NCI-H146 (cell line): ENCODE measurements at regions not wholly inside any gene's neighbourhood (a gene's known extent, or its start where the extent isn't known, plus 50 kb on each side); places are given as distances from the start of the nearest gene placed in this dataset.

Experiments used
- DNase-seq: peaks from one replicate; lab custom pipeline; 2025; lab: John Stamatoyannopoulos, UW

DNA sequence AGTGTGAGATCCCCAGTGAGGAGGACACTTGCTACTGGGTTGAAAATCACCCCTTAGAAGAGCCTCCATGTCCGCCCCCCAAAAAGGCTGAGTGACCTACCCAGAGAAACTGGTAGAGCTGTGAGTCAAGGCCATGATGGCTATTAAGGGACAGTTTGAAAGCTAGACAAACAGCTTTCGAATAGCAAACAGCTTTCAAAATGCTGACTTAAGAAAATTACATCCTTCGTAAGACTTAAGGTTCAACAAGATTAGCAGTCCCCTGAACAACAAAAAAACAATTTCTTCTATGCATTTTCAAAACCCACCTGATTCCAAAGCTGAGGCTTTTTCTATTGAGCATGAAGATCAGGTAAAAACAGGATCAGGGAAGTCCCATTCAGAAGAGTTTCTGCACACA is 269.7 kb upstream of the SOX2 start:
- peak; percentile 65 for DNase-seq

DNA sequence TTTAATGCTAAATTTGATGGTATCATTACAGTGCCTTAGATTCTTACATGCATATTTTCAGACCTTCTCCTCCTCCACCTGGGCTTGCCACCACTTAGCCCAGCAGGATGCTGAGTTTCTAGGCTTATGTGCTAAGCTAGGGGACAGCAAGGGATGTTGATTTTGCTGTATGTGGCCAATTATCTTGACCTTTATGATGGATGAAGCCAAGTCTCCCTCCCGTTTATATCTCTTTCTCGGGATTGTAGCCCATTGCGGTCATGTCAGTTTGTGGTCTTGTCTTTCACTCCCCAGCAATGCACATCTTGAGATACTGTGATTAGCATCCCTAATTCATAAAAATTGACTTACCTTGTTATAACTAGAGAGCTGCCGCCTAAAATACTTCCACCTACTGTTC is 278.7 kb upstream of the SOX2 start:
- DNase-seq, result peak; percentile 97

DNA sequence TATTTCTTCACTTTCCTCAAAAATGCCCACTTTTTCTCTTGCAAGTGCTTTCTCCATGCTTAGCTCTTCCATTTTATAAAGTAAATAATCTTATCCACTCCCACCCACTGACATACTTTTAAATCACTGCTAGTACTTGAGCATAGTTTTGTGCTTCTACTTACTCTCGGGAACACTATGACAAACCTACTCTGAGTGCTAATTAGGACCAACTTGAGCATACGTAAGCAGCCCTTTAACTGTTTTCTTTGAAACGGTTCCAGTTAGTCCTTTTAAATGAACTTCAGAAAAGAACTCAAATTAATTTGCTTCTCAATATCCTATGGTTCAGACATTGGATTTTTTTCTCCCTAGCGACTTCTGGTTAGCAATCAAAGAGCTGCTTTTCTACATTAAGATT is 280.0 kb upstream of the SOX2 start:
- no peak for DNase-seq

DNA sequence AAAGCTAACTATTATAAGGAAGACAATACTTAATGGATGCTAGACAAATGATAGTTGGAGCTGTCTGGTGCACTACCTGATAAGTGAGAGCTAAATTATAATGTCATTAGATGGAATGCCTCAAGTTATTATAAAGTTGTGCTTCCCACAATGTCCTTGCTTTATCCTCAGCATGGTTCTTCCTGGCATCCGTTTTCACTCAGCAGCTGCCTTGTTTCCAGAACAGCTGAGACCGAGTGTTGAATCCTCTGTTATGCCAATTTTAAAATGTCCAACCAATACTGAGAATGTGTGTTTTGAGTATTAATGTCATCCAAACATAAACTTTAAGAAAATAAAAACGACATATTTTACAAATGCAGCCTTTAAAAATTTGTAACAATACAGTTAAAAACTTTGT is 286.7 kb upstream of the SOX2 start:
- DNase-seq, result peak; percentile 61

DNA sequence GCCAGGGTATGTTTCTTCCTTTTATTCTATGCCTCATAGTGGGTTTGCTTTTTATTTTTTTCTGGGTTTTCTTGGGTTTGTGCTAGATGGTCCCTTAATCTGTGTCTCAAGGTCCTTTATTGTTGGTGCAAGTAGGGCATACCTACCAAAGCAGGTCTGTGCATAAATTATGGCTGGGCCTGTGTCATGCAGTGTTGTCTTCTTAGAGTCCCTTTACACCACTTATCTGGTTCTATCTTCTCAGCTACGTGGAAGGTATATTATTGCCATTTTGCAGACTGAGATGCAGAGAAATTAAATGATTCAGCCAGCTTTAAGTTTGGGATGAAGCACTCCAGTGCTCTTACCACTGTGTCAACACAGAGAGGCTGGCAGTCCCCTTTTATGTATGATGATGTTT is 293.5 kb upstream of the SOX2 start:
- DNase-seq, result peak; percentile 57

DNA sequence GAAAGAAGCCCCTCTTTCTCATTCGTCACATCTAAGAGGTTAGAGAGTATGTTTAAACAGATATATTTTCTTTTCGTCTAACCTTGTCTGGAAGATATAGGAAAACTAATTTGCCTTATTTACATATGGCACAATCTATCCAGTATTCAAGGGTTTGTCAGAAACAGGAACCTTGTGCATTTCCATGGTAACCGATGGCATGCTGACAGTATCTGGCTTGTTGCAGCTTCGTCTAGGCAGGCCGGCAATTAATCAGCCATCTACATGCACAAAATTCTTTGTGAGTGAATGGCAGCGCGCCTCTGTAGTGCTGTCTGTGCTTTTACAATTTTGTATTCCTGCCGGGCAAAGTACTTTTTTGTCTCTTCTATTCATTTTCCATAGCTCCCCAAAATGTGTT is 294.0 kb upstream of the SOX2 start:
- peak; percentile 91 for DNase-seq

DNA sequence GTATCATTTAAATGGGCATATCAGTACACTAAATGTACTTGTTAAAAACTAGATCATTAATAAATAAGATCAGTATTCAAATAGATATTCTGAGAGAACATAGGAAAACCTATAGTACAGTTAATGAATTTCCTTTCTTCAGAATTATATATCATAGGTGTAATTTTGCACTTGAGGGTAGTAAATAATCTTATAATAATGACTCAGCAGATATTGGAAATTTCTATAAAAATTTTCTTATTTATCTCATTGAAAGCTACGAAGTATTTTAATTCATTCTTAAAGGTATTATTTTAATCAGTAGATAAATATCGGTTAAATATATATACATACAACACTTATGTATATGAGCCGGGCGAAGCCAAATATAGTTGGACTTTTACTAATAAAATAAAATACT is 300.9 kb upstream of the SOX2 start:
- no peak for DNase-seq

DNA sequence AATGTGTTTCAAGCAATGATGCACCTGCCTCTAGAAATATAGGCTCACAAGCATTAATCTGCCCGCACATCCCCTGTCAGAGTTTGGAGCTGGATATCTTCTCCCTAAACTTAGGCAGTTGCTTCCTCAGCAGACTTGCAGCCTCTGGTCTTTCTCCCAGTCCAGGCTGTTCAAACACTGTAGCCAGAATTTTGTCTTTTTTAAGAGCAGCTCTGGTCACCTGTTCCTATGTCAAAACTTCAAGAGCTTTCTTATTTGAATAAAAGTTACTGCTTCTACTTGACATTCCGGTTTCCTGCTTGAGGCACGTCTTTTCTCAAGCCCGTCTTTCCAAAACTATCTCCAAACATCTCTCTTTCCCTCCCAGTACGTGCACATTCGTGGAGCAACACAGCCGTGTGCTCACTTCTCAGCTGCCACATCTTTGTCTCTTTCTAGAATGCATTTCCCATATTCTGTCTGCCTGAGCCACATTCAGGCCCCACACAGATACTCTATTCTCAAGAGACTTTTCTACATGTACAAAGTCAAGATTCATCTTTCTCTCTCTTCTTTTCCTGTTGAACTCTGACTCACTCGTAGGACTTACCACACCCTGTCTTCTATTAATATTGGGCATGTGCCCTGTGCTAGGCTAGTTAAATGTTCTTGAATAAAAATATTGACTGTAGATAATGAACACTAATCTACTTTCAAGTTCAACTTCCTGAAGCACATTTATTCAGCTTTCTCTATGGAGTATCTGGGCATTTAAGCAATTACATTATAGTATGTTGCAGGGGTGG is 307.7 kb upstream of the SOX2 start:
- DNase-seq, result no peak

DNA sequence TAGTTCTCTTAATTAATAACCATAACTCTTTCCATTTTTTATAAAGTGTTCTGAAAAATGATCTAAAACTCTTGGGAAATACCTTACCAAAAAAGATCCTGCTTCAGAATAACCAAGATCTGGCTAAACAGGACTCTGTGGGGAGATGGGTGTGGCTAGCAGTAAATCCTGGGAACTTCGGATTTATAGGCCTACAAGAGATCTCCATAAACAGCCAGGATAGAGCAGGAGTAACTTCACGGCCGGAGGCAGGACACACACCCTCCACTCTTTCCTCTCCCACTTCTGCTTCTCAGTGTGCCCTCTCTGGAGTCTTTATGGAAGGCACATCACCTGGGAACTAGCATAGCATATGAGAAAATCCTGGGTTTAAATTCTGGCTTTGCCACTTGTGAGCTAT is 309.4 kb upstream of the SOX2 start:
- DNase-seq, result no peak

DNA sequence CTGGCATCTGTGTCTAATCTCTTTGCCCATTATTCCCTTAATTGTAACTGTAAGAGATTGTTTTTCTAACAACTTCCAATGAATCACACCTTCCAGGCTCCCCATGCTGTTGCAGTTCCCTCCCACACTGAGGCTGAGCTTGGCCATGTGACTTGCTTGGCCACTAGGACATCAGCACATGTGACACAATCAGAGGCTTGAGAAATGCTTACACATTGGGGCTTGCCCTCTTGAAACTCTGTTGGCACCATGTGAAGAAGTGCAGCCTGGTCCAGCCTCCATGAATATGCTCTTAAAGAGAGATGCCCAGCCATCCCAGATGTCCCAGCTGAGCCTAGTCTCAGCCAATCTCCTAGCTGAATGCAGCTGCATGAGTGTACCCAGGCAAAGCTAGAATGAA is 326.8 kb upstream of the SOX2 start:
- DNase-seq, result no peak

DNA sequence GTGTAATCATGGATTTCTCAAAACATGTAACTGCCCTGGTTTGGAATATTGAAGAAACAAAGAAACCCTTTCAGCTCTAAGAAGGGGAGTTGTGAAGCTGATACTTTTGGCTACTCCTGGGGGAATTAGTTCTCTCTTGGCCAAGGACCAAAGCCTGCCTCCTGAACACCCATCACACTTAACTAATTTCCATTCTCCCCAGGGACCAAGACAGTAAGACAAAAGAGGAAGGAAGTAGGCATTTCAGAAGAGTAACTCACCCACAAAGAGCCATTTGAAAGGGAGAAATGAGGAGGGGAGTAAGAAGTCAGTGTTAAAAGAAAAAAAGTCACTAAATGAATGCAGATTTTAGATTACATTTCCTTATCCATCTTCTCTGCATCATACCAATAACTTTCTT is 328.0 kb upstream of the SOX2 start:
- DNase-seq, result no peak

DNA sequence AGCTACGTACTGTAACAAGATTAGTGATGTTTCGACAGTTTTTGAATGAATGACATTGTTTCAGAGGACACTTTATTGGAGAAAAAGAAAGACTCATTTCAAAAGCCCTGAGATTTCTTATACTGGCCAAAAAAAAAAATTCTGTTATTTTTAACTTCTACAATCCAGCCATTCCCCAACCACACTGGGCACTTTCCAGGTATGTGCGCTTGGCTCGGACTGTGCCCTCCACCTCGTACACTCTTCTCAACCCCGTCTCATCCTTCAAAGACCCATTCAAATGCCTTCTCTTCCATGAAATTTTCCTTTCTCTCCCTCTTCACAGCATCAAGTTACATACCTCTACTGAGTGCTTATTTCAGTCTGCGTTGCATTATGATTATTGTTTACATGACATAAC is 328.5 kb upstream of the SOX2 start:
- no peak for DNase-seq

DNA sequence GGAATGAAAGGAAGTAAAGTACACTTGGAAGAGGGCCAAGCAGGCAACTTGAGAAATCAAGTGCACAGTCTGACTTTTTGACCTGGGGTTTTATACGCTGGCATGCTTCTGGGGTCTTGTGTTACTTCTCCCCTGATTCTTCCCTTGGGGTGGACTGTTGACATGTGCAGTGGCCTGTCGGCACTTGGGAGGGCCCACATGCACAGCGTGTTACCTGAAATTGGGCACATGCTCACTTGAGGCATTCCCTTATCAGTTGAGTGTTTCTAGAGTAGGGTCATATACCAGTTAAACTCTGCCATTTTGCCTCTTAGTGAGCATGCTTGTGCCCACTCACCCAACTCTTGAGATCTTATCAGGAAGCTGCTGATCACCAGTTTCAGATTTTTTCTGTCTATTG is 329.1 kb upstream of the SOX2 start:
- DNase-seq, result no peak

DNA sequence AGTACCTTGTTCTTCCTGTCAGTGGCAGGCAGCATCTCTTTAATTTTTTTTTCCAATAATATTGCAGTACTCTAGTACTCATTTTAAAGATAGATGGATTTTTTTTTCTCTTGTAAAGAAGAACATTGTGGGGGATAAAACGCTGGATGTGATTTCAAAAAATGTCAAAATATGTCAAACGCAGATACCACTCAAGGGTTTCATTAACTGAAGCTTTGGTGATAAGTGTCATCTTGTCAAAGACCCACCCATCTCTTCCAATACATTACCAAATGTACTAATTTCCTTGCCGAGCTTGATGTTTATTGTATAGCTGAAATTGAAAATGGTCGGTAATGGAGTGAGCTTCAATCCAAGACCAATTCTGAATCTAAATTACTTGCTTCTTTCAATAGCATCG is 332.4 kb upstream of the SOX2 start:
- DNase-seq, result no peak

DNA sequence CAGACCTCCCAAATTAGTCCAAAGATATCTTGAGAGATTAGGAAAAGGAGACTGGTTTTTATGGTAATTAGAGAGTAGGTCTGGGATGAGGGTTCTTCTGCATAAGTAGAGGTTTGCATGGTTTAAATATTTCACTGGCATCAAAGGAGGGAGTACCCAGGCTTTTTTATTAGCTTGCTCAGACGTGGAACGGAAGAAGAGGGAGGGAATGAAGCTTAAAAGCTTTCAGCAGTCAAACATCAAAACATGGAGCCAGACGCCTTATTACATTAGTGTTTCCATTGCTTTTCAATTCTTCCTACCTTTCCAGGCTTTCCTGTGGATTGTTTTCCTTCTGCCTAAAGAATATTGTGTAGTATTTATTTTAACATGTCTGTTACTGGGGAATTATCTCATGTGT is 342.1 kb upstream of the SOX2 start:
- DNase-seq, result peak; percentile 26

DNA sequence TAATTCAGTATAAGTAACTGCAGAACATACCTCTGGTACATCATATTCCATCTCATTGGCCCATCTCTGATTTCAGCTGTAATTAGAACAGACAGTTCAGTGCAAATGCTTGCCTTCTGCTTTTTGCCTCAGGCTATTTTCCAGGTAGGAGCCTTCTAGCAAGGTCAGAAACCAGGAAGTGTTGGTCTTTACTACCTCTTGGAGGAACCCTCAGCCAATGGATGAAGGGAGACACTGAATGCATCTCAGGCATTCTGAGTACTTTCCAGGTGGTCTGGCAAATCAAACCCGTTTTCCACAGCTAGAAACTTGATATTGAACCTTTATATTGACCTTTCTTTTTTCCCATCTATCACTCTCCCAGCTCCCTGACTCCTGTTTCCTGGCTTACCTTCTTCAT is 348.5 kb upstream of the SOX2 start:
- DNase-seq, result peak; percentile 97

DNA sequence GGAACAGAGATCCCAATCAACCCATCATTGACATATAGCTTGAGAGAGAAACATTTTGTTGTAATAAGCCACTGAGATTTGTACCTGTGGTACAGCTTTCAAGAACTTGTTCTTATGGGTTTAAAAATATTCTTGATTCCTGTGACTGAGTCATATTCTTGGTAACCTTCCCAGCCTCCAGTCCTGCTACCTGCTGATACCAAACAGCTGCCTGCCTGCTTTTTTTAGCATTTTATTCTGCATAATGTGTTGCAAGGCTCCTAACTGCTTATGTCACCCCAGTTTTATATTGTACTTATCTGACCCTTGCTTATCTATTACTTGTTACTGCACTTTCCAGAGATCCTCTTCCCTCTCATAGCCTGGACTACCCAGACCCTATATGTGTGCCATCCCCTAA is 349.3 kb upstream of the SOX2 start:
- no peak for DNase-seq

DNA sequence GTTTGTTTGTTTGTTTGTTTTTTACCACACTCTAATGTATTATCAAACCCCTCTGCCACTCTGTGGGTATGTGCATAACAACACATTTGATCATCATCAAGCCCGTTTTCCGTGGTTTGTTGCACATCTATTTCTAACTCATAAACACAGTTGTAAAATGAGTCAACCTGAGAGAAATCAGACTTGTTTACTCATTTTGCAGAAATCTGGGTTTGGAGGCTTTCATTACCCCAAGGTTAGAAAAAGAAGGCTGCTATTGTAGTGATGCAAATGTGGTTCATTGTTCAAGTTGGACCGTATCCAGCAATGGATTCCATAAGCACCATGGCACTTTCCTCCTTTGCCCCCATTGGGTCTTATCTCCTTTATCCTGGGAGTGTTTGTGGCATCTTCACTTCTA is 353.2 kb upstream of the SOX2 start:
- no peak for DNase-seq

DNA sequence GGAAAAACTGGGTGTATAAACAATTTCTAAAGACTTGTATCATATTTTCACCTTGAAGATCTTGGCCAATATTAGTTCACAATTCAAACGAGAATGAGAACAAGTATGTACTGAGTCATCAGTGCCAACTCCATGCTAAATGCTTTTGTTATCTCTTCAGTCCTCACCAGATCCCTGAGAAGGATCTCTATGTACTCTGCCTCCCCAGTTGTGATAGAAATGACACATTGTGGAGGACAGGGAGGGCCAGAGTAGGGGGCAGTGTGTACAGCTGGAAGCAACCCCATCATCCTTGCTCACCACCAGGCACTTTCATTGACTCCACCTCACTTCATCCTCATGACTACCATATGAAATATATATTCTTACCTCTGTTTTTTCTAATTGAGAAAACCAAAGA is 353.7 kb upstream of the SOX2 start:
- DNase-seq, result no peak

DNA sequence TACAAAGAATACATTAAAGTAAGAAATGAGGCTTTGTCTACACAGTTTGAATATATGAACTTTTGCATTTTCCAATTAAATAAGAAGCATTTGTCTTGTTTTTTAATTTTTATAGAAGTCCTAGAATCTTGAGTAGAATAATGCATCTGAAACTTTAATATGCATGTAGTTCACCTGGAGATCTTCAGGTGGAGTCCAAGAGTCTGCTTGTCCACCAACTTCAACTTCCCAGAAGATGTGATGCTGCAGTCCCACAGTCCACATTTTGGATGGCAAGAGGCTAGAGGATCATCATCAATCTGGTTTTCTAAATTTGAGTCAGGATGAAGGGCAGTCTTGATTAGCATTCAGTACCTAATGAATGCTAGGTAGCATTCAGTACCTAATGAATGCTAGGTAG is 357.6 kb upstream of the SOX2 start:
- DNase-seq, result peak; percentile 34

DNA sequence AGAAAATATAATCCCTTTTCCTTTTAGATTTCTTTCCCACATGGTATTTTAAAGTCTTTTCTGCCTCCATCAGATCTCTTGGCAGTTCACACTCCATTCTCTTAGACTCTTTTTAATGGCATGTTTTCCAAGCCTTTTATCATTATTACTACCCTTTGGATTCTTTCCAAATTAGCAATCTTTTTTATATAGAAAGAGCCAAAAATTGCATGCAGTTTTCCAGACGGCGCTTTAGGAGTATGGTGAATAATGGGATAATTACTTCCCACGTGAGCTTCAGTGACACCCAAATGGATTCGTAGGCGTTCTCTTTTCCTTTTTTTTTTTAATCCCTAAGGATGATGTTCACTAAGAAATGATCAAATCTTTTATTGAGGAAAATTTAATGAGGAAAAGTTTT is 354.8 kb upstream of the DNAJC19 start:
- peak; percentile 93 for DNase-seq

DNA sequence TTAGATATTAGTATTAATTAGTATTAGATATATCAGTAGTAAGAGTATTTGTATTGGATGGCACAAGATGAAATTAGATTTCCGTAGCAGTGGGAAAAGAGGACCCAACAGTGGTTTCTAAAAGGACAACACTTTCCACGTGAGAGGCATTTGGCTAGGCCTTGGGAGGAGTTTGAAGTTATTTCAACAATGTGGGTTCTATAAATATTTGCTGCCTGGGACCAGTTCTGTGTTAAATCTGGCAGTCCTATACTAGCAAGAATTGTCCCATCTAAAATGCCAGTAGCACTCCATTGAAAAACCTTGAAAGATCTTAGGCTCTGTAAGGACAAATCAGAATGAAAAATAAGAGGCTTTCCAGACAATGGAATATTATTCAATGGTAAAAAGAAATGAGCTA is 347.1 kb upstream of the DNAJC19 start:
- DNase-seq, result no peak

DNA sequence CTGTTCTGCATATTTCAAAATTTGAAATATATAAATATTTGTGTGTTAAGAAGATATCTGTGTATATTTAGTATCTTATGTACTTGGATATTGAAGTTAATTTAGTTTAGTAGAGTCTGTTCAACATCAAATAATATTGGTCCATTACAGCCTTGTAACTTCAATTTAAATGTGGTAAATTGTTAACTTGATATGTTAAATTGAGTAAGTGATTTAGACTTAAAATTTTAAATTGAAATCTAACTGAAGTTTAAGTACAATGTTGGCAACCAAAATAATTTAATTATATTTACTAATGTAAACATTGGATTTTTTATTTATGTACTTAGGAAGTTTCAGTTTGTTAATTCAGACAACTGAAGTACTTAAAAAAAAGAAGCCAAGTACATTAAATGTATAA is 343.9 kb upstream of the DNAJC19 start:
- DNase-seq, result no peak

DNA sequence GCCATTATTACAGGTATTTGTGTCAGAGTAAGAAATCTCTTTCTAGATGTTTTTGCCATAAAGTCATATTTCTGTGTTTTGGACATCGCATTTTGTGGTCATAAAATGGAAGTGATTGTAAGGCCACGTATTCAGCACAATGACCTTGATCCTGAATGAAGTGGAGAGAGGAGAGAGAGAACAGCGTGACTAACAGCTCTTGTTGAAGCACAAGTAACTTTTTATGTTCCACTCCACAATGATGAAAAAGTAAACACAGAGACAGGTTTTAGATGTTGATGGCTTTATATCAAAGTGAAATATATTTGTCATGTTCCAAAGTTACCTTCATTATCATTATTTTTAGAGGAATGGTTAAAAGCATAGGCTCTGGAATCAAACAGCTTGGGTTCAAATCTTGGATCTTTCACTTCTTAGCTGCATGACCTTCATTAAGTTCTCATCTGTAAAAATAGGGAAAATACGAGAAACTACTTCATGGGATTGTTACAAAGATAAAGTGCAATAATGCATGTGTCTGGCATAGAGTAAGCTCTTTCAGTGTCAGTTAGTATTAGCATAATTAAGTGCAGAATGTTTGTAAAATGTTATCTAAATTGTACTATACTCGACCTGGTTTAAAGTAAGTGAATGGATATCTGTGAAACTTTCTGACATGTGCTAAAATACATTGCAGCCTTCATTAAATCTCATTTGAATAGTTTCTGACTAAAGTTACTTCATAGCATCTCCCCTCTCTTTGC is 341.5 kb upstream of the DNAJC19 start:
- no peak for DNase-seq
